WTC11 (cell line): ENCODE measurements at regions not wholly inside any gene's neighbourhood (a gene's known extent, or its start where the extent isn't known, plus 50 kb on each side); places are given as distances from the start of the nearest gene placed in this dataset.

ENCODE experiments used
- ATAC-seq: fragments of 200-7000 bp; cut with Tn5 transposase; 2 replicates; pipeline ENCODE4 v1.10.0; 2021; ENCODE audit warnings: mild to moderate bottlenecking, moderate library complexity
- CTCF ChIA-PET: fragments of 300-600 bp; sonication (Branson Sonifier 250); formaldehyde crosslinking; loops from one replicate; lab custom pipeline; 2021; ENCODE audit warnings: antibody characterized with exemption; lab: Charles Lee
- POLR2A ChIA-PET: fragments of 350-600 bp; sonication (Branson Sonifier 250); formaldehyde crosslinking; loops from one replicate; lab custom pipeline; 2021; ENCODE audit warnings: antibody characterized with exemption; lab: Charles Lee
- DNase-seq: peaks from one replicate; pipeline ENCODE4 v3.0.0; 2021; ENCODE audit warnings: low spot score
- H3K27ac Mint-ChIP-seq: 2 replicates; pipeline ENCODE4 v1.8.0; 2021; ENCODE audit warnings: mixed read lengths
- H3K27me3 Mint-ChIP-seq: 2 replicates; pipeline ENCODE4 v1.8.0; 2021; ENCODE audit warnings: low read depth, mild to moderate bottlenecking, moderate library complexity, mixed read lengths
- H3K36me3 Mint-ChIP-seq: 2 replicates; pipeline ENCODE4 v1.8.0; 2021; ENCODE audit warnings: mixed read lengths
- H3K4me1 Mint-ChIP-seq: 2 replicates; pipeline ENCODE4 v1.8.0; 2022; ENCODE audit warnings: mixed read lengths
- H3K4me3 Mint-ChIP-seq: 2 replicates; pipeline ENCODE4 v1.8.0; 2021; ENCODE audit warnings: mild to moderate bottlenecking, moderate library complexity, mixed read lengths
- H3K9me3 Mint-ChIP-seq: 2 replicates; pipeline ENCODE4 v1.8.0; 2021; ENCODE audit warnings: mixed read lengths
- ATF6 ChIP-seq: sonication (generic); formaldehyde crosslinking; IDR thresholded peaks from 2 replicates; pipeline ENCODE4 v1.8.1; 2023; ENCODE audit warnings: mild to moderate bottlenecking, missing genetic modification reagents
- E2F5 ChIP-seq: sonication (generic); formaldehyde crosslinking; IDR thresholded peaks from 2 replicates; pipeline ENCODE4 v1.8.1; 2022; ENCODE audit warnings: mild to moderate bottlenecking, moderate library complexity, missing genetic modification reagents
- ELF4 ChIP-seq: sonication (generic); formaldehyde crosslinking; IDR thresholded peaks from 2 replicates; pipeline ENCODE4 v1.8.1; 2022; ENCODE audit warnings: low read depth, mild to moderate bottlenecking, moderate library complexity, missing genetic modification reagents
- FOXK1 ChIP-seq: sonication (generic); formaldehyde crosslinking; IDR thresholded peaks from 2 replicates; pipeline ENCODE4 v1.8.0; 2022; ENCODE audit warnings: mild to moderate bottlenecking, moderate library complexity, missing genetic modification reagents
- GABPB1 ChIP-seq: sonication (generic); formaldehyde crosslinking; IDR thresholded peaks from 2 replicates; pipeline ENCODE4 v1.8.1; 2023; ENCODE audit warnings: mild to moderate bottlenecking, missing genetic modification reagents
- GRHL2 ChIP-seq: fragments of 250-450 bp; sonication (Bioruptor Pico); IDR thresholded peaks from 2 replicates; pipeline ENCODE4 v1.8.0; 2022; ENCODE audit warnings: mild to moderate bottlenecking, moderate library complexity; ENCODE audit not compliant: insufficient replicate concordance, severe bottlenecking
- HMGXB4 ChIP-seq: sonication (generic); formaldehyde crosslinking; IDR thresholded peaks from 2 replicates; pipeline ENCODE4 v1.8.1; 2023; ENCODE audit warnings: mild to moderate bottlenecking, moderate library complexity, missing genetic modification reagents
- JAZF1 ChIP-seq: fragments of 250-450 bp; sonication (Bioruptor Pico); IDR thresholded peaks from 2 replicates; pipeline ENCODE4 v1.9.0; 2021; ENCODE audit warnings: moderate library complexity, mild to moderate bottlenecking, inconsistent platforms
- KAT7 ChIP-seq: sonication (generic); formaldehyde crosslinking; IDR thresholded peaks from 2 replicates; pipeline ENCODE4 v1.8.1; 2023; ENCODE audit warnings: missing genetic modification reagents, mild to moderate bottlenecking, borderline replicate concordance
- MAX ChIP-seq: sonication (generic); formaldehyde crosslinking; IDR thresholded peaks from 2 replicates; pipeline ENCODE4 v1.8.0; 2022; ENCODE audit warnings: mild to moderate bottlenecking, missing genetic modification reagents
- NFE2L1 ChIP-seq: sonication (generic); formaldehyde crosslinking; IDR thresholded peaks from 2 replicates; pipeline ENCODE4 v1.8.1; 2023; ENCODE audit warnings: missing genetic modification reagents
- NR1H2 ChIP-seq: sonication (generic); formaldehyde crosslinking; IDR thresholded peaks from 2 replicates; pipeline ENCODE4 v1.9.0; 2021; ENCODE audit warnings: mild to moderate bottlenecking, moderate library complexity, missing genetic modification reagents
- NR2C2 ChIP-seq: sonication (generic); formaldehyde crosslinking; IDR thresholded peaks from 2 replicates; pipeline ENCODE4 v1.8.0; 2022; ENCODE audit warnings: mild to moderate bottlenecking, missing genetic modification reagents
- PREB ChIP-seq: sonication (generic); formaldehyde crosslinking; IDR thresholded peaks from 2 replicates; pipeline ENCODE4 v1.8.1; 2022; ENCODE audit warnings: mild to moderate bottlenecking, missing genetic modification reagents, moderate library complexity, borderline replicate concordance
- PRRX2 ChIP-seq: fragments of 250-450 bp; sonication (Bioruptor Pico); IDR thresholded peaks from 2 replicates; pipeline ENCODE4 v1.8.0; 2021; ENCODE audit warnings: mild to moderate bottlenecking
- SMAD3 ChIP-seq: sonication (generic); formaldehyde crosslinking; IDR thresholded peaks from 2 replicates; pipeline ENCODE4 v1.8.0; 2022; ENCODE audit warnings: missing genetic modification reagents, mild to moderate bottlenecking, borderline replicate concordance
- SMAD4 ChIP-seq: sonication (generic); formaldehyde crosslinking; IDR thresholded peaks from 2 replicates; pipeline ENCODE4 v1.8.0; 2022; ENCODE audit warnings: mild to moderate bottlenecking, missing genetic modification reagents
- SP1 ChIP-seq: sonication (generic); formaldehyde crosslinking; conservative IDR thresholded peaks from 2 replicates; pipeline ENCODE4 v1.8.1; 2022; ENCODE audit warnings: missing genetic modification reagents
- TEAD1 ChIP-seq: sonication (generic); formaldehyde crosslinking; IDR thresholded peaks from 2 replicates; pipeline ENCODE4 v1.8.0; 2022; ENCODE audit warnings: mild to moderate bottlenecking, missing genetic modification reagents
- TP53 ChIP-seq: sonication (generic); formaldehyde crosslinking; IDR thresholded peaks from 2 replicates; pipeline ENCODE4 v1.8.1; 2023; ENCODE audit warnings: mild to moderate bottlenecking, missing genetic modification reagents
- ZBTB21 ChIP-seq: sonication (generic); formaldehyde crosslinking; IDR thresholded peaks from 2 replicates; pipeline ENCODE4 v1.8.1; 2023; ENCODE audit warnings: mild to moderate bottlenecking, missing genetic modification reagents, borderline replicate concordance
- ZNF219 ChIP-seq: sonication (generic); formaldehyde crosslinking; IDR thresholded peaks from 2 replicates; pipeline ENCODE4 v1.8.0; 2023; ENCODE audit warnings: missing genetic modification reagents, mild to moderate bottlenecking, borderline replicate concordance
- ZNF263 ChIP-seq: sonication (generic); formaldehyde crosslinking; IDR thresholded peaks from 2 replicates; pipeline ENCODE4 v1.8.1; 2022; ENCODE audit warnings: low read depth, mild to moderate bottlenecking, moderate library complexity, missing genetic modification reagents
- ZNF423 ChIP-seq: fragments of 250-450 bp; sonication (Bioruptor Pico); IDR thresholded peaks from 2 replicates; pipeline ENCODE4 v2.1.2; 2022; ENCODE audit warnings: mild to moderate bottlenecking, moderate library complexity

- peaks cover 2% of the 10 kb centered on the region; the same call in 1 of the 2 replicates for H3K27me3 Mint-ChIP-seq
- POLR2A ChIA-PET: no interaction called here
- ATAC-seq: no peak
- no peak overlapping the region for H3K27ac Mint-ChIP-seq
- peaks cover 5% of the 10 kb centered on the region for H3K4me1 Mint-ChIP-seq
- H3K36me3 Mint-ChIP-seq: 0 out of 2 replicates have a peak, but pooled peaks cover 3% of the 10 kb centered on the region
- CTCF ChIA-PET: interaction anchor here (0.5 to 2.5 kb wide), 7 partner anchors 34 to 327 kb away, joined by 3 to 14 read pairs (median 4); partner anchors contain the start of gene NPY2R
- peaks cover 6% of the 10 kb centered on the region for H3K9me3 Mint-ChIP-seq
- no peak for DNase-seq
- no peak overlapping the region for H3K4me3 Mint-ChIP-seq
- no peak for TF ChIP-seq TP53
- no peak for TF ChIP-seq PRRX2 (CRISPR knock-in tag)
- TF ChIP-seq TEAD1 (CRISPR knock-in tag): no peak
- TF ChIP-seq SP1 (CRISPR knock-in tag): no peak
- TF ChIP-seq HMGXB4 (CRISPR knock-in tag): no peak
- TF ChIP-seq ATF6 (CRISPR knock-in tag): no peak
- TF ChIP-seq NFE2L1: no peak
- TF ChIP-seq SMAD4 (CRISPR knock-in tag): no peak
Observed at GRCh38 chr4:155026715-155027114, 181.7 kb upstream of the NPY2R start.

GRCh38 chr4:155032521-155033229 is 175.8 kb upstream of the NPY2R start:
- DNase-seq (no peak), ATAC-seq (no peak)
- H3K9me3 Mint-ChIP-seq: no peaks in the 10 kb centered on the region
- H3K4me3 Mint-ChIP-seq: no peak overlapping the region
- ChIA-PET POLR2A (no interaction called here), CTCF (no interaction called here)
- no peaks in the 10 kb centered on the region for H3K36me3 Mint-ChIP-seq
- H3K27ac Mint-ChIP-seq: no peak overlapping the region
- H3K27me3 Mint-ChIP-seq: no peaks in the 10 kb centered on the region; the same call in 1 of the 2 replicates
- TF ChIP-seq GRHL2 (CRISPR knock-in tag) (no peak), TP53 (no peak), NR2C2 (CRISPR knock-in tag) (no peak), E2F5 (no peak), ELF4 (CRISPR knock-in tag) (no peak), ZBTB21 (CRISPR knock-in tag) (no peak), FOXK1 (CRISPR knock-in tag) (no peak), MAX (no peak), SMAD3 (CRISPR knock-in tag) (no peak), GABPB1 (CRISPR knock-in tag) (no peak), NR1H2 (CRISPR knock-in tag) (no peak), ZNF219 (CRISPR knock-in tag) (no peak), ZNF263 (no peak), ZNF423 (CRISPR knock-in tag) (no peak), PREB (CRISPR knock-in tag) (no peak), JAZF1 (no peak), KAT7 (CRISPR knock-in tag) (no peak)
- peaks cover 5% of the 10 kb centered on the region for H3K4me1 Mint-ChIP-seq
